ENCODE measurements at regions not wholly inside any gene's neighbourhood (a gene's known extent, or its start where the extent isn't known, plus 50 kb on each side); places are given as distances from the start of the nearest gene placed in this dataset.

GRCh38 chr11:31969359-31969702, 121.5 kb upstream of the RCN1 start:
- no peak for TF ChIP-seq EZH2 (IDR thresholded peaks at IDR 0.05; ENCODE audit: borderline replicate concordance, low read depth, low read length)
- no peak for TF ChIP-seq REST (IDR thresholded peaks at IDR 0.05; ENCODE audit: borderline replicate concordance)
- no peak for TF ChIP-seq REST (CRISPR knock-in tag; IDR thresholded peaks at IDR 0.05; ENCODE audit: low read depth)
- no peak for TF ChIP-seq CTCF (IDR thresholded peaks at IDR 0.05 in 2 of 3, conservative IDR thresholded peaks at IDR 0.05 in 1 of 3; ENCODE audit: insufficient read depth in 2 of 3, low read depth in 1 of 3, low read length in 3 of 3)
- TF ChIP-seq, protein P1, sequence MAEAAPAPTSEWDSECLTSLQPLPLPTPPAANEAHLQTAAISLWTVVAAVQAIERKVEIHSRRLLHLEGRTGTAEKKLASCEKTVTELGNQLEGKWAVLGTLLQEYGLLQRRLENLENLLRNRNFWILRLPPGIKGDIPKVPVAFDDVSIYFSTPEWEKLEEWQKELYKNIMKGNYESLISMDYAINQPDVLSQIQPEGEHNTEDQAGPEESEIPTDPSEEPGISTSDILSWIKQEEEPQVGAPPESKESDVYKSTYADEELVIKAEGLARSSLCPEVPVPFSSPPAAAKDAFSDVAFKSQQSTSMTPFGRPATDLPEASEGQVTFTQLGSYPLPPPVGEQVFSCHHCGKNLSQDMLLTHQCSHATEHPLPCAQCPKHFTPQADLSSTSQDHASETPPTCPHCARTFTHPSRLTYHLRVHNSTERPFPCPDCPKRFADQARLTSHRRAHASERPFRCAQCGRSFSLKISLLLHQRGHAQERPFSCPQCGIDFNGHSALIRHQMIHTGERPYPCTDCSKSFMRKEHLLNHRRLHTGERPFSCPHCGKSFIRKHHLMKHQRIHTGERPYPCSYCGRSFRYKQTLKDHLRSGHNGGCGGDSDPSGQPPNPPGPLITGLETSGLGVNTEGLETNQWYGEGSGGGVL (CRISPR knock-in tag; IDR thresholded peaks at IDR 0.05) = no peak
- no peak for TF ChIP-seq HEY1 (CRISPR knock-in tag; IDR thresholded peaks at IDR 0.05; ENCODE audit: borderline replicate concordance)
- TF ChIP-seq CEBPZ (IDR thresholded peaks at IDR 0.05; ENCODE audit: borderline replicate concordance, low read depth, low read length) = no peak
- TF ChIP-seq KDM4B (IDR thresholded peaks at IDR 0.05; ENCODE audit: borderline replicate concordance in 2 of 2, low read depth in 1 of 2) = no peak
